GM12878 (cell line): ENCODE measurements at regions not wholly inside any gene's neighbourhood (a gene's known extent, or its start where the extent isn't known, plus 50 kb on each side); places are given as distances from the start of the nearest gene placed in this dataset.

ENCODE experiments used
- ATAC-seq: fragments of 200-7000 bp; cut with Tn5 transposase; 3 replicates; pipeline ENCODE4 v1.9.1; 2020; ENCODE audit warnings: mild to moderate bottlenecking, moderate library complexity
- BruUV-seq: library from RNA; stranded (reverse); fragments of 400-500 nt; replicated peaks from 2 replicates; lab custom pipeline; 2021; lab: Mats Ljungman, UMichigan
- CTCF ChIA-PET: fragments of 300-600 bp; sonication (Branson Sonifier 250); formaldehyde crosslinking; extraction: SDS; loops from one replicate; lab custom pipeline; 2021; ENCODE audit warnings: inconsistent platforms; lab: Yijun Ruan, JAX
- POLR2A ChIA-PET: fragments of 350-600 bp; formaldehyde crosslinking; extraction: SDS; loops from one replicate; lab custom pipeline; 2021; ENCODE audit warnings: inconsistent platforms; lab: Charles Lee
- RAD21 ChIA-PET: fragments of 300-600 bp; sonication (Branson Sonifier 250); formaldehyde crosslinking; loops from one replicate; lab custom pipeline; 2023; ENCODE audit warnings: antibody characterized with exemption; ENCODE audit not compliant: unreplicated experiment; lab: Charles Lee
- SMC1A ChIA-PET: fragments of 300-600 bp; sonication (Branson Sonifier 250); formaldehyde crosslinking; loops from one replicate; lab custom pipeline; 2023; ENCODE audit not compliant: unreplicated experiment, uncharacterized antibody; lab: Charles Lee
- DNase-seq: peaks from one replicate; pipeline ENCODE4 v3.0.0-alpha.2; 2011; ENCODE audit warnings: low read depth, low spot score
- FAIRE-seq: peaks from 3 replicates; lab custom pipeline; 2011; peaks lifted over from hg19 to GRCh38; lab: Jason Lieb, UNC
- H2AFZ ChIP-seq: 2 replicates; pipeline ENCODE4 v1.6.0; 2011; ENCODE audit warnings: low read depth, low read length, control low read depth; ENCODE audit not compliant: control insufficient read depth
- H3K27ac ChIP-seq: 2 replicates; pipeline ENCODE4 v1.5.1; 2011; ENCODE audit warnings: control low read depth; ENCODE audit not compliant: control insufficient read depth, insufficient read depth
- H3K27me3 ChIP-seq, 2 experiments: replicated peaks in 1 of 2; 2 replicates each; pipeline versions ENCODE4 v1.6.0 to v1.6.1; 2011; ENCODE audit warnings: low read length in 1 of 2; ENCODE audit not compliant: control insufficient read depth in 2 of 2, insufficient read depth in 2 of 2
- H3K36me3 ChIP-seq, 2 experiments: 2 replicates each; pipeline ENCODE4 v1.5.1; 2011; ENCODE audit warnings: low read length in 1 of 2; ENCODE audit not compliant: control insufficient read depth in 2 of 2, insufficient read depth in 2 of 2
- H3K4me1 ChIP-seq: 2 replicates; pipeline ENCODE4 v1.6.1; 2011; ENCODE audit warnings: mild to moderate bottlenecking, low read length, moderate library complexity, mixed read lengths; ENCODE audit not compliant: control insufficient read depth, insufficient read depth
- H3K4me2 ChIP-seq: 2 replicates; pipeline ENCODE4 v1.6.0; 2011; ENCODE audit warnings: control low read depth; ENCODE audit not compliant: control insufficient read depth, insufficient read depth
- H3K4me3 ChIP-seq: fragments of 200-600 bp; sonication (generic); 2 replicates; pipeline ENCODE4 v1.5.1; 2016
- H3K79me2 ChIP-seq: 2 replicates; pipeline ENCODE4 v1.6.0; 2011; ENCODE audit warnings: low read length; ENCODE audit not compliant: control insufficient read depth, insufficient read depth
- H3K9ac ChIP-seq: 2 replicates; pipeline ENCODE4 v1.8.0; 2011; ENCODE audit warnings: low read length, control low read depth, mixed read lengths; ENCODE audit not compliant: control insufficient read depth, insufficient read depth
- H3K9me3 ChIP-seq: replicated peaks from 3 replicates; pipeline ENCODE4 v1.5.1; 2011; ENCODE audit warnings: mild to moderate bottlenecking, low read length; ENCODE audit not compliant: control insufficient read depth, insufficient read depth
- H4K20me1 ChIP-seq: 2 replicates; pipeline ENCODE4 v1.6.0; 2011; ENCODE audit not compliant: control insufficient read depth, insufficient read depth
- ATF3 ChIP-seq: IDR thresholded peaks from 2 replicates; pipeline ENCODE4 v1.6.1; 2011; ENCODE audit warnings: low read depth, mild to moderate bottlenecking, low read length, moderate library complexity, borderline replicate concordance; ENCODE audit errors: extremely low read depth
- BCL11A ChIP-seq: IDR thresholded peaks from 2 replicates; pipeline ENCODE4 v1.6.1; 2011; ENCODE audit warnings: low read depth, low read length
- MAX ChIP-seq: IDR thresholded peaks from 2 replicates; pipeline ENCODE4 v1.6.1; 2012; ENCODE audit warnings: low read depth, low read length, improper control_type of control experiment
- MYB ChIP-seq: fragments of 150-350 bp; IDR thresholded peaks from 2 replicates; pipeline ENCODE4 v1.6.1; 2014; ENCODE audit warnings: mild to moderate bottlenecking, low read depth, low read length, borderline replicate concordance
- MYC ChIP-seq: IDR thresholded peaks from 2 replicates; pipeline ENCODE4 v1.6.1; 2011; ENCODE audit warnings: mild to moderate bottlenecking, low read length, moderate library complexity, inconsistent platforms; ENCODE audit not compliant: insufficient read depth, insufficient replicate concordance, insufficient read length, severe bottlenecking
- NKRF ChIP-seq: fragments of 450-650 bp; conservative IDR thresholded peaks from 2 replicates; pipeline ENCODE4 v1.6.1; 2017; ENCODE audit warnings: mild to moderate bottlenecking, moderate library complexity
- RAD51 ChIP-seq: fragments of 450-650 bp; IDR thresholded peaks from 2 replicates; pipeline ENCODE4 v1.6.1; 2016; ENCODE audit warnings: moderate library complexity, mild to moderate bottlenecking, inconsistent platforms
- SMAD1 ChIP-seq: fragments of 450-650 bp; IDR thresholded peaks from 2 replicates; pipeline ENCODE4 v1.6.1; 2018; ENCODE audit warnings: mild to moderate bottlenecking, low read depth; ENCODE audit not compliant: partially characterized antibody
- YY1 ChIP-seq: IDR thresholded peaks from 2 replicates; pipeline ENCODE4 v1.6.1; 2011; ENCODE audit warnings: low read depth, mild to moderate bottlenecking, low read length
- WGBS: methylation state at CpG from one replicate; pipeline ENCODE4 v1.1.6; 2016; ENCODE audit warnings: low lambda C conversion rate; ENCODE audit not compliant: insufficient replicate concordance, insufficient coverage; ENCODE audit errors: missing lambda C conversion rate; 5-methylcytosine and 5-hydroxymethylcytosine counted together
- in situ Hi-C: fragments of 300-500 bp; cut with MboI; formaldehyde crosslinking; loops from 9 replicates; pipeline ENCODE4 v1.14.3; 2018; ENCODE audit warnings: mixed read lengths
- intact Hi-C: fragments of 100-400 bp; cut with micrococcal nuclease; formaldehyde crosslinking; loops from one replicate; pipeline ENCODE4 v1.14.2; 2022; ENCODE audit not compliant: unreplicated experiment

DNA sequence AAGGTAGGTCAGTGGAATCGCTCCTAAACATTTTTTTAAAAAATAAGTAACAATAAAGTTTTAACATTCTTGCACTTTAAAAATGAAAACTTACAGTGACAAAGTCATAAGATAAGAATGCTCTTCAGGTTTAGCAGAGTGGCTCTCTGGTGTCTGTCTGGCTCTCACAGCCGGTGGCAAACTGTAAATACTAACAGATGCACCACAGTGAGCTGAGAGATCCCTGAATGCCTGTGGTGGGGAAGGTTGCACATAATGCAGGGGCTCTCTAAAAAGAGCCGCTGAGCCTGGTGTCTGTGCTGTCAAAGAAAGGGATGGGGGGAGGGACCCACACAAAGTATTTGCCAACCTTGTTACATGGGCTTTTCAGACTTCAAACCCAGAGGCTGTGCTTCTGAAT lies 498.3 kb downstream of the CCSER2 start:
- TF ChIP-seq MYB (no peak), MAX (no peak), SMAD1 (no peak), BCL11A (no peak), MYC (no peak), NKRF (no peak), RAD51 (no peak), ATF3 (no peak), YY1 (no peak)
- no peak overlapping the region for H3K9ac ChIP-seq
- no peaks in the 10 kb centered on the region for H4K20me1 ChIP-seq
- no peak for FAIRE-seq
- 1% methylated on average over 3 of the region's 3 CpGs for WGBS
- no peak for ATAC-seq
- ChIA-PET POLR2A (no interaction called here), RAD21 (no interaction called here), CTCF (no interaction called here), SMC1A (no interaction called here)
- in situ Hi-C loops (no loop called here), intact Hi-C loops (no loop called here)
- no peaks in the 10 kb centered on the region for H3K4me1 ChIP-seq
- no TSS peak for BruUV-seq
- no peaks in the 10 kb centered on the region for H3K9me3 ChIP-seq
- H3K27me3 ChIP-seq = no peaks in the 10 kb centered on the region
- H2AFZ ChIP-seq = no peak overlapping the region
- no peaks in the 10 kb centered on the region for H3K36me3 ChIP-seq
- no peak overlapping the region for H3K27ac ChIP-seq
- H3K79me2 ChIP-seq = no peaks in the 10 kb centered on the region
- no peak overlapping the region for H3K4me3 ChIP-seq
- no peak for DNase-seq
- no peak overlapping the region for H3K4me2 ChIP-seq
